HepG2 (cell line): ENCODE measurements at regions not wholly inside any gene's neighbourhood (a gene's known extent, or its start where the extent isn't known, plus 50 kb on each side); places are given as distances from the start of the nearest gene placed in this dataset.

ENCODE experiments used
- ATAC-seq: fragments of 200-7000 bp; cut with Tn5 transposase; 3 replicates; pipeline ENCODE4 v1.9.1; 2020; ENCODE audit warnings: mild to moderate bottlenecking, moderate library complexity
- BruUV-seq: library from RNA; stranded (reverse); fragments of 400-500 nt; replicated peaks from 2 replicates; lab custom pipeline; 2021; lab: Mats Ljungman, UMichigan
- CTCF ChIA-PET: fragments of 300-600 bp; formaldehyde crosslinking; extraction: SDS; loops from one replicate; lab custom pipeline; 2021; ENCODE audit warnings: low total read pairs, inconsistent platforms, low intra/inter-chr PET ratio; lab: Yijun Ruan, JAX
- POLR2A ChIA-PET: fragments of 350-600 bp; sonication (Branson Sonifier 250); formaldehyde crosslinking; loops from one replicate; lab custom pipeline; 2020; ENCODE audit warnings: antibody characterized with exemption, inconsistent platforms; lab: Yijun Ruan, JAX
- DNase-seq: peaks from one replicate; pipeline ENCODE4 v3.0.0-alpha.2; 2015; ENCODE audit warnings: low spot score
- FAIRE-seq: peaks from 3 replicates; lab custom pipeline; 2011; peaks lifted over from hg19 to GRCh38; lab: Jason Lieb, UNC
- H2AFZ ChIP-seq: one replicate; pipeline ENCODE4 v1.6.1; 2011; ENCODE audit warnings: low read length, inconsistent platforms
- H3K27ac ChIP-seq: fragments of 300-600 bp; 3 replicates; pipeline ENCODE4 v1.8.0; 2011; ENCODE audit warnings: mixed run types, mild to moderate bottlenecking, mixed read lengths, low read length, inconsistent platforms; ENCODE audit not compliant: insufficient read depth; ENCODE audit errors: extremely low read length
- H3K27me3 ChIP-seq, 2 experiments: fragments of 200-600 bp in 1 of 2; 2 replicates in 1 of 2; 3 replicates in 1 of 2; pipeline versions ENCODE4 v1.6.0 to v1.8.0; 2011; ENCODE audit warnings: low read length in 2 of 2, mild to moderate bottlenecking in 2 of 2, moderate library complexity in 2 of 2, inconsistent platforms in 1 of 2; ENCODE audit not compliant: insufficient read depth in 2 of 2, control insufficient read depth in 1 of 2
- H3K36me3 ChIP-seq, 2 experiments: fragments of 200-600 bp in 1 of 2; replicated peaks in 1 of 2; 2 replicates in 1 of 2; 3 replicates in 1 of 2; pipeline versions ENCODE4 v1.5.1 to v1.8.0; 2011; ENCODE audit warnings: low read length in 2 of 2, inconsistent platforms in 1 of 2; ENCODE audit not compliant: insufficient read depth in 2 of 2, control insufficient read depth in 1 of 2
- H3K4me1 ChIP-seq: 2 replicates; pipeline ENCODE4 v1.5.1; 2012; ENCODE audit warnings: low read length, inconsistent platforms; ENCODE audit not compliant: insufficient read depth
- H3K4me2 ChIP-seq: 2 replicates; pipeline ENCODE4 v1.6.0; 2011; ENCODE audit warnings: low read depth, low read length, inconsistent platforms
- H3K4me3 ChIP-seq, 3 experiments: fragments of 200-600 bp in 1 of 3; sonication (generic), shearing (Covaris generic) in 1 of 3; replicated peaks in 1 of 3; 2 replicates each; pipeline ENCODE4 v1.5.1; 2011 to 2016; ENCODE audit warnings: low read length in 3 of 3, inconsistent platforms in 2 of 3, low read depth in 2 of 3, mild to moderate bottlenecking in 2 of 3, control low read depth in 1 of 3, mixed read lengths in 1 of 3; ENCODE audit not compliant: insufficient read depth in 1 of 3
- H3K79me2 ChIP-seq: one replicate; pipeline ENCODE4 v1.6.1; 2011; ENCODE audit warnings: low read length, inconsistent platforms; ENCODE audit not compliant: insufficient read depth
- H3K9ac ChIP-seq: 2 replicates; pipeline ENCODE4 v1.6.0; 2011; ENCODE audit warnings: mild to moderate bottlenecking, low read depth, low read length, inconsistent platforms; ENCODE audit not compliant: insufficient read depth
- H3K9me3 ChIP-seq: 2 replicates; pipeline ENCODE4 v1.5.1; 2012; ENCODE audit warnings: mild to moderate bottlenecking, low read length
- H4K20me1 ChIP-seq: 2 replicates; pipeline ENCODE4 v1.6.0; 2011; ENCODE audit warnings: inconsistent platforms, mild to moderate bottlenecking, low read length, moderate library complexity; ENCODE audit not compliant: insufficient read depth
- KAT8 ChIP-seq: IDR thresholded peaks from 2 replicates; pipeline ENCODE4 v1.6.1; 2016; ENCODE audit warnings: missing genetic modification reagents, missing compliant biosample characterization
- MLLT10 ChIP-seq: sonication (generic); formaldehyde crosslinking; IDR thresholded peaks from 2 replicates; pipeline ENCODE4 v1.4.0; 2020; ENCODE audit warnings: missing genetic modification reagents
- SMARCE1 ChIP-seq: fragments of 450-650 bp; IDR thresholded peaks from 2 replicates; pipeline ENCODE4 v1.6.1; 2017; ENCODE audit warnings: borderline replicate concordance
- THAP7 ChIP-seq: sonication (generic); formaldehyde crosslinking; IDR thresholded peaks from 2 replicates; pipeline ENCODE4 v1.8.1; 2023; ENCODE audit warnings: mild to moderate bottlenecking, missing genetic modification reagents
- ZBTB39 ChIP-seq: sonication (generic); formaldehyde crosslinking; IDR thresholded peaks from 2 replicates; pipeline ENCODE4 v1.5.0; 2020; ENCODE audit warnings: missing genetic modification reagents
- ZNF331 ChIP-seq: sonication (generic); formaldehyde crosslinking; IDR thresholded peaks from 2 replicates; pipeline ENCODE4 v1.4.0; 2020; ENCODE audit warnings: missing genetic modification reagents
- WGBS: methylation state at CpG from one replicate; pipeline ENCODE4 v1.1.6; 2017; ENCODE audit warnings: low lambda C conversion rate; 5-methylcytosine and 5-hydroxymethylcytosine counted together
- in situ Hi-C: cut with HindIII; loops from 2 replicates; pipeline ENCODE4 v1.10.0; 2017; ENCODE audit warnings: low pct_unique_long_range_greater_than_20kb; ENCODE audit not compliant: extremely low pct_ligation_motif_present
- intact Hi-C: fragments of 100-400 bp; cut with micrococcal nuclease; formaldehyde crosslinking; loops from one replicate; pipeline ENCODE4 v1.10.0; 2022; ENCODE audit not compliant: unreplicated experiment

GRCh38 chr17:27385626-27386025 lies 70.6 kb upstream of the KSR1 start:
- 0% methylated on average over 1 of the region's 1 CpG for WGBS
- Histone ChIP-seq H3K4me2 (no peak overlapping the region), H3K9ac (no peak overlapping the region), H3K4me3 (no peak overlapping the region), H4K20me1 (no peaks in the 10 kb centered on the region), H3K27ac (no peak overlapping the region), H3K27me3 (no peaks in the 10 kb centered on the region; a peak in 2 of 5 replicates), H2AFZ (no peak overlapping the region), H3K4me1 (peaks cover 10% of the 10 kb centered on the region), H3K79me2 (no peaks in the 10 kb centered on the region), H3K9me3 (no peaks in the 10 kb centered on the region), H3K36me3 (no peaks in the 10 kb centered on the region)
- no peak for FAIRE-seq
- BruUV-seq: no TSS peak
- TF ChIP-seq KAT8 (CRISPR knock-in tag) (no peak), MLLT10 (no peak), SMARCE1 (no peak), ZNF331 (CRISPR knock-in tag) (no peak), ZBTB39 (no peak), THAP7 (CRISPR knock-in tag) (no peak)
- ChIA-PET CTCF (no interaction called here), POLR2A (no interaction called here)
- ATAC-seq: no peak
- intact Hi-C loops: no loop called here
- in situ Hi-C loops: loop anchor here (10.0 kb wide), 1 partner anchor 209 kb away; no protein-coding TSS in a partner anchor
- DNase-seq: no peak
